Epithelial cell of esophagus (primary cell): ENCODE measurements at regions not wholly inside any gene's neighbourhood (a gene's known extent, or its start where the extent isn't known, plus 50 kb on each side); places are given as distances from the start of the nearest gene placed in this dataset.
A peak's percentile ranks its signal among the peaks of the same experiment; 100 is the strongest.

Source experiments
- DNase-seq: peaks from one replicate; pipeline ENCODE4 v3.0.0; 2010; ENCODE audit warnings: low read depth
- H3K4me3 ChIP-seq: 2 replicates; pipeline ENCODE4 v1.5.1; 2011; ENCODE audit warnings: mild to moderate bottlenecking, low read length, control low read depth
- TF ChIP-seq, protein P1 (sequence below): IDR thresholded peaks from 2 replicates; pipeline ENCODE4 v1.5.1; 2011; ENCODE audit warnings: low read depth, mild to moderate bottlenecking, low read length, control low read depth, inconsistent platforms; ENCODE audit not compliant: insufficient read depth; ENCODE audit errors: missing control alignments

DNA sequence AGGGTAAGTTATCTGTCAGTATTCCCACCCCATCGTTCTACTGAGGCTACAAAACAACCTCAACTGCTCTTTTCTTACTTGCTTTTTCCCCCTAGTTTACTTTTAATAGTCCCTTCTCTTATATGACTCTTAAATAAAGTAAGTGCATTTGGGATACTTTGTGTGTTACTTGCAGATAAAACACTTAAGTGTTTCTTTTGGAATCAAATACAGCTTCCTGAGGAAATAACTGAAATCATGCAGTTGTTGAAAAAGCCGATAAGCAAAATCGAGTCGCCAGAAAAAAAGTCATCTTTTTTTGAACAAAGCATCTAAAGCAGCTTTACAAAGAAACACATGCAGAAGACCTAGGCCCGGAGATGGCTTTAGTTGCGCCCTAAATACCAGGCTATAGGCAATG, 53.5 kb upstream of the EPB41L4A start:
- H3K4me3 ChIP-seq: no peak overlapping the region
- no peak for DNase-seq
- TF ChIP-seq, protein P1, sequence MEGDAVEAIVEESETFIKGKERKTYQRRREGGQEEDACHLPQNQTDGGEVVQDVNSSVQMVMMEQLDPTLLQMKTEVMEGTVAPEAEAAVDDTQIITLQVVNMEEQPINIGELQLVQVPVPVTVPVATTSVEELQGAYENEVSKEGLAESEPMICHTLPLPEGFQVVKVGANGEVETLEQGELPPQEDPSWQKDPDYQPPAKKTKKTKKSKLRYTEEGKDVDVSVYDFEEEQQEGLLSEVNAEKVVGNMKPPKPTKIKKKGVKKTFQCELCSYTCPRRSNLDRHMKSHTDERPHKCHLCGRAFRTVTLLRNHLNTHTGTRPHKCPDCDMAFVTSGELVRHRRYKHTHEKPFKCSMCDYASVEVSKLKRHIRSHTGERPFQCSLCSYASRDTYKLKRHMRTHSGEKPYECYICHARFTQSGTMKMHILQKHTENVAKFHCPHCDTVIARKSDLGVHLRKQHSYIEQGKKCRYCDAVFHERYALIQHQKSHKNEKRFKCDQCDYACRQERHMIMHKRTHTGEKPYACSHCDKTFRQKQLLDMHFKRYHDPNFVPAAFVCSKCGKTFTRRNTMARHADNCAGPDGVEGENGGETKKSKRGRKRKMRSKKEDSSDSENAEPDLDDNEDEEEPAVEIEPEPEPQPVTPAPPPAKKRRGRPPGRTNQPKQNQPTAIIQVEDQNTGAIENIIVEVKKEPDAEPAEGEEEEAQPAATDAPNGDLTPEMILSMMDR: no peak

DNA sequence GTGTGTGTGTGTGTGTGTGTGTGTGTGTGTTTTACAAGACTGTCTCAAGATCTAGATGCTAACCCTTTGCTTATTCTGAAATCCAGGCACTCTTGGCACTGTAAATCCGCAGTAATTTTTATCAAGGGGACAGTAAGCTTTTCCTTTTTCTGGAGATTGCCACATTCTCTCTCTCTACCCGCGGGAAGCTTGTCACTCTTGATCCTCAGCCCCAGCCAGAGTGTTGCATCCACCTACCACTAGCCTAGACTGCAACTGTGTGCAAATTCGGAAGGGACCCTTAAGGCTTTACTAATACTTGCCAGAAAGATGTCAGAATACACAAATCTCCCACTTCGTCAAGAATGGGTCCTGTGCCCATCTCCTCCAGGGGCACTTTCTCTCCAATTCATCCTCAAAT, 54.9 kb upstream of the EPB41L4A start:
- TF ChIP-seq, protein P1: no peak
- DNase-seq: no peak
- no peak overlapping the region for H3K4me3 ChIP-seq

DNA sequence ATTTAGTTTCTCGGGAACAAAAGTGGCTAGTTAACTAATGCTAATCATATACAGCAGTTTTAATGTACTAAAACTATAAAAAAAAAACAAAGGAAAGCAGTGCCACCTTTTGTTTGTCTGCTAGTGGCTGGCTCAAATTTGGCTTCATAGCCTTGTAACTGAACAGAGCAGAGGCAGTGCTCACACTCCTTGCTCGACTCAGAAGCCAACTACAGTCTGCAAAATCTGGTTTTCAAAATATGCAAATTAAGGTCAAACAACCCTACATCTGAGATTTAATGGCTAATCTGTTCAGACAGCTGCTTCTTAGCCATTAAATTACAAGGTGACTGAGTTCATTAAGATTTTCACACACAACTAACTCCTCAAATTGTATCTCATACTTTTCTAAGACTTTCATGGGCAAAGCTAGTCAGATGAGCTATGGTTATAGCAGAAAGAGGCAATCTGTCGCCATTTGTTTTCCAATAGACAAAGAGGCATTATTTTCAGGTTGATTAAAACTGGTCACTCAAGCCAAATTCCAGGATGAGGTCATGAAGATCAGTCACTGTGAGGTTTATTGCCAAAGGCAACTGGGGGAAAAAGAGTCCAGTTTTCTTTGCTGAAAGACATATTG, 56.8 kb upstream of the EPB41L4A start:
- peak; percentile 63 for DNase-seq
- TF ChIP-seq, protein P1: no peak
- H3K4me3 ChIP-seq: no peak overlapping the region

DNA sequence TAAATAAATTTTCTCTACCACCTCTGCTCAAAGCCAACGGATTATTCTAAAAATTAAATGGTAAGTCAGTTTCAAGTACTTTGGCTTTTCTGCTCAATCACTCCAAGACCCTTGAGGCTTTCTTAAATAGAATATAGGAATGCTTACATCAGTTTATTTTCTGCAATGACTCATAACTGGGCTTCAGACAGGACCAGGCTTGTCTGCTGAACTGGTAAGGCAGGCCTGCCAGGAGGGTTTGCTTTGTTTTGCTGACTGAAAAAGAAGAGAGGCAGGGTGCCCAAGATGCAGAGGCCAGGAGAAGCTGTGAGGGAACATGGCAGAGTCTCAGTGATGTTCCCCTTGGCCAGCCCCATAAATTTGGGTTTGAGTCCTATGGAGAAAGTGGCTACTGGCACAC, 60.3 kb upstream of the EPB41L4A start:
- TF ChIP-seq, protein P1: no peak
- peak; percentile 94 for DNase-seq
- H3K4me3 ChIP-seq: no peak overlapping the region

DNA sequence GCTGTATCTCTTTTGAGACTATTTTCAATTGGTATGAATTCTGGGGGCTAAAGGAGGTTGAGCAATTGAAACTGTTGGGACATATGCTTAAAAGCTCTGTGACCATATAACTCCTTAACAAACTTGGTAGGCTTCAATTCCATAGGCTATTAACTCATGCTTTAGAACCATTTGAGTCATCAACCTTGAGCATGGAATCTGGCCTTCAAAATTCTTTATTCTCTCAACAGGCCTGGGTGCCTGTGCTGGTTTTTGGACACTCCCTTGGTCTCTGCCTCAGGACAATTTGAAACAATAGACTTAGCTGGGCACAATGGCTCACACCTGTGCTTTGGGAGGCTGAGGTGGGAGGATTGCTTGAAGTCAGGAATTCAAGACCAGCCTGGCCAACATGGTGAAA, 61.4 kb upstream of the EPB41L4A start:
- TF ChIP-seq, protein P1: no peak
- DNase-seq: peak; percentile 58
- no peak overlapping the region for H3K4me3 ChIP-seq

DNA sequence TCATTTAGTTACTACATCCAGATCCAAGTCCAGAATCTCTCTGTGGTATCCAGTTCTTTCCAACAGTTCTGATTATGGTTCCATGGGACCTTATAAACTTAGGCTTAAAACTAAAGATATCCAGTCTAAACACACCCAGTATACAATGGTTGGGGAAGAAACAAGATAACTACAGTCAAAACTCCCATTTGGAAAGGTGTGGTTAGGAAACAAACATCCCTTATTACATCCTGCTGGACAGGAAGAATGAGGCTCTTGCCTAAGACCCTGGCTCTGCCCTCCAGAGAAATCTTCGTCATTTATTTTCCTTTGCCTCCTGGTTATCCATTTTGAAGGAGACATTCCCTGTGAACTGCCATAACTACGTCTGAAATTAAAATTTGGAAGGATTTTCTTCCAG, 64.6 kb upstream of the EPB41L4A start:
- TF ChIP-seq, protein P1: no peak
- no peak overlapping the region for H3K4me3 ChIP-seq
- peak; percentile 6 for DNase-seq

DNA sequence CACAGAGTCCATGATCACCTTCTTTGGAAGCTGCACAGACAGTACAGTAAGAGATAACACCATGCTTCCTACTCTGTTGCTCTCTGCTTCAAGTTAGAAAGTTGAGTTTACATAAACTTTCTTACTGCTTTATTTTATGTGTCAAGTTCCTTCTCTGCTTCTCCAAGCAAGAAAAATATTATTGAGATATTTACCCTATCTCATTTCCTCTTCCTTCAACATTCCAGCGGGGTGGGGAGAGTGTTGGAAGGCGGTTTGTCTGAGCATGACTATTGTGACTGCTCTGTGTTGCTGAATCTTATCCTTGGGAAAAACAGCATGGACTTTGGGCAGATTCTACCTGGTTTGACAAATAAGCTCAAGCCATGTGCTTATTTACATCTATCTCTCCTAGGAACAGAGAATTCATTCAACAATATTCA, 66.9 kb upstream of the EPB41L4A start:
- DNase-seq: peak; percentile 12
- H3K4me3 ChIP-seq: no peak overlapping the region
- TF ChIP-seq, protein P1: no peak
